ENCODE measurements at regions not wholly inside any gene's neighbourhood (a gene's known extent, or its start where the extent isn't known, plus 50 kb on each side); places are given as distances from the start of the nearest gene placed in this dataset.

DNA sequence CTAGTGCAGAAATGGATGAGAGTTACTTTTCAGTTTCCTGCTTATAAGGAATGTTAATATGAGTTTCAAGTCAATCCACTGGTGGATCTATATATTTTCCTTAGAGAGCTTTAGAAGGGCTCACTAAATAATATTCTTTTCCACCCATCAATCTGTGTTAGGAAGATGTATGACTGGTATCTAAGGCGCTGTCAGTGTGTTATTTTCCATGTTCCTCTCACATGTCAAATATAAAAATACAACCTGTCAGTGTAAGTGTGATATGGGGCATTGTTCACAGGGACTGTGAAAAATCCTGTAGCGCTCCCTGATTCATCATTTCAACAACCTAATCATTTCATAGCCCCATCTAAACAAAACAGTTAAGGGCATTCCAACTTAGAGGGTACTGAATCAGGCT lies 203.1 kb downstream of the TMEM26 start:
- TF ChIP-seq, protein P1, sequence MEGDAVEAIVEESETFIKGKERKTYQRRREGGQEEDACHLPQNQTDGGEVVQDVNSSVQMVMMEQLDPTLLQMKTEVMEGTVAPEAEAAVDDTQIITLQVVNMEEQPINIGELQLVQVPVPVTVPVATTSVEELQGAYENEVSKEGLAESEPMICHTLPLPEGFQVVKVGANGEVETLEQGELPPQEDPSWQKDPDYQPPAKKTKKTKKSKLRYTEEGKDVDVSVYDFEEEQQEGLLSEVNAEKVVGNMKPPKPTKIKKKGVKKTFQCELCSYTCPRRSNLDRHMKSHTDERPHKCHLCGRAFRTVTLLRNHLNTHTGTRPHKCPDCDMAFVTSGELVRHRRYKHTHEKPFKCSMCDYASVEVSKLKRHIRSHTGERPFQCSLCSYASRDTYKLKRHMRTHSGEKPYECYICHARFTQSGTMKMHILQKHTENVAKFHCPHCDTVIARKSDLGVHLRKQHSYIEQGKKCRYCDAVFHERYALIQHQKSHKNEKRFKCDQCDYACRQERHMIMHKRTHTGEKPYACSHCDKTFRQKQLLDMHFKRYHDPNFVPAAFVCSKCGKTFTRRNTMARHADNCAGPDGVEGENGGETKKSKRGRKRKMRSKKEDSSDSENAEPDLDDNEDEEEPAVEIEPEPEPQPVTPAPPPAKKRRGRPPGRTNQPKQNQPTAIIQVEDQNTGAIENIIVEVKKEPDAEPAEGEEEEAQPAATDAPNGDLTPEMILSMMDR (IDR thresholded peaks at IDR 0.05; ENCODE audit: unreplicated experiment): no peak
- H3K4me1 Mint-ChIP-seq (ENCODE audit: insufficient read depth, unreplicated experiment): no peaks in the 10 kb centered on the region
- POLR2A ChIA-PET: interaction anchor here (0.8 kb wide), 1 partner anchor 13 kb away, joined by 3 read pairs; no protein-coding TSS in a partner anchor
- peaks cover 6% of the 10 kb centered on the region for H3K36me3 Mint-ChIP-seq (ENCODE audit: insufficient read depth, unreplicated experiment)
- no peak overlapping the region for H3K27ac Mint-ChIP-seq (ENCODE audit: low read depth, unreplicated experiment)
- DNase-seq (ENCODE audit: unreplicated experiment): no peak
- CTCF ChIA-PET: no interaction called here
- intact Hi-C loops (cut with micrococcal nuclease): no loop called here
- BruUV-seq (replicated peaks): no TSS peak
- H3K9me3 Mint-ChIP-seq (ENCODE audit: unreplicated experiment): peaks cover 20% of the 10 kb centered on the region
- H3K27me3 Mint-ChIP-seq (ENCODE audit: insufficient read depth, unreplicated experiment): peaks cover 27% of the 10 kb centered on the region
- no peak overlapping the region for H3K4me3 Mint-ChIP-seq (ENCODE audit: unreplicated experiment)

DNA sequence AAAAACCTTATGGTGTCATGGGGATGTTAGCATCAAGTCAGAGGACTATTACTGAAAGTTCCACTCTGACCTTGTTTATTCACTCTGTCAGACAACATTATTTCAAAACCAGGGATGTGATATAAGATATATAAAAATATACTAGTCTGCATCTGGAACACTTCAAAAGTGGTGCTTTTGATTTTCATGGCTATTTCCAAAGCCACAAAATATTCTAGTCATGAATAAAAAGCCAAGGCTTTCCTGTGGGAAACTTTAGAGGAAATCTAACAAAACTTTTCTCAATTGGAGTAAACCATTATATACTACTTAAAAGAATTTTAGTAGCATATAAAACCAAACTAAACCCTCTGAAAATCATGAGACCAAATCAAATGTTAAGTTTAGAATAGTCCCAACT lies 205.2 kb downstream of the TMEM26 start:
- CTCF ChIA-PET: interaction anchor here (0.7 kb wide), 1 partner anchor 36 kb away, joined by 3 read pairs; no protein-coding TSS in a partner anchor
- Mint-ChIP-seq H3K9me3 (ENCODE audit: unreplicated experiment) (no peaks in the 10 kb centered on the region), H3K27ac (ENCODE audit: low read depth, unreplicated experiment) (no peak overlapping the region), H3K4me3 (ENCODE audit: unreplicated experiment) (no peak overlapping the region), H3K27me3 (ENCODE audit: insufficient read depth, unreplicated experiment) (peaks cover 20% of the 10 kb centered on the region), H3K36me3 (ENCODE audit: insufficient read depth, unreplicated experiment) (peaks cover 6% of the 10 kb centered on the region), H3K4me1 (ENCODE audit: insufficient read depth, unreplicated experiment) (no peaks in the 10 kb centered on the region)
- TF ChIP-seq, protein P1 (IDR thresholded peaks at IDR 0.05; ENCODE audit: unreplicated experiment): no peak
- DNase-seq (ENCODE audit: unreplicated experiment): no peak
- no TSS peak for BruUV-seq (replicated peaks)
- POLR2A ChIA-PET: no interaction called here
- intact Hi-C loops (cut with micrococcal nuclease): no loop called here

DNA sequence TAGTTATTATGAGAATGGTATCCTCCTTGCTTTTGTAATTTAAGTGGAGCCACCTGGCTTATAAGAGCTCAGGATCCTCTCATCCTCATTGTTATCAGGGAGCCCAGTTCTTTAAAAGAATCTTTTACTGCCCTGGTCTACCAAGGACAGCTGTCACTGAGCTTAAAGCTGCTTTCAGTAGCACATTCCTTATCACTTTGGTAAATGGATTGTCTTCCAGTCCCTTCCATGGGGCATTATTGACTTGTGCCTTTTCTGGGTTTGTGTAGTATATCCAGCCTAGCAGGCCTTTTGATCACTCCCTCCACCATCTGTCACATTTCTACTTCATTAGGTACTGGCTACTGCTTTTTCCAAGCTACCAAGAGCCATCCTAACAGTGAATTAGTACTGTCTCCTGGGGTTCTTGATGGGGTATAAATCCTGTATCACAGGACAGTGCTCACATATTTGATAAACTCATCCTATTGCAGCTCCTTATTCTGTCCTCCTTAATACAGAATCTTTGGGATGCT lies 208.9 kb downstream of the TMEM26 start:
- TF ChIP-seq, protein P1 (IDR thresholded peaks at IDR 0.05; ENCODE audit: unreplicated experiment): no peak
- H3K27me3 Mint-ChIP-seq (ENCODE audit: insufficient read depth, unreplicated experiment): peaks cover 20% of the 10 kb centered on the region
- peaks cover 6% of the 10 kb centered on the region for H3K36me3 Mint-ChIP-seq (ENCODE audit: insufficient read depth, unreplicated experiment)
- intact Hi-C loops (cut with micrococcal nuclease): no loop called here
- ChIA-PET CTCF (no interaction called here), POLR2A (interaction anchor here (0.7 kb wide), 1 partner anchor 414 kb away, joined by 3 read pairs; no protein-coding TSS in a partner anchor)
- H3K4me3 Mint-ChIP-seq (ENCODE audit: unreplicated experiment): no peak overlapping the region
- H3K4me1 Mint-ChIP-seq (ENCODE audit: insufficient read depth, unreplicated experiment): no peaks in the 10 kb centered on the region
- no TSS peak for BruUV-seq (replicated peaks)
- DNase-seq (ENCODE audit: unreplicated experiment): no peak
- H3K27ac Mint-ChIP-seq (ENCODE audit: low read depth, unreplicated experiment): no peak overlapping the region
- no peaks in the 10 kb centered on the region for H3K9me3 Mint-ChIP-seq (ENCODE audit: unreplicated experiment)

DNA sequence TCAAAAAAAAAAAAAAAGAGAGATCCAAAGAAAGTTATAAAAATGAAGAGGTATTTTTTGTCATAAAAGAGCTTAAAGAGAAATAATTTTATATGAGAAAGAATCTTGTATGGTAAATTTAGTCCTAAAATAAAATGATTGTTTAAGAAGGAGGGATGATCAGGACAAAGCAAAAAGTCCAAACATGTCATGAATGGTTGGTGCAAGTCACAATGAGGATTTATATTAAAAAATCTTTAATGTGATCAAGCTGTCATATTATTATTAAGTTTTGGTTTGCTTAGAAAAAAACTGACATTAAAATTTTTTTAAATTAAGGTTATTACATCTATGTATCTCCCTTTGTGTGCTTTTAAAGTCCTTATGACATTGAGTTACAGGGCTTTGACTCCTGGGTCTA lies 220.4 kb downstream of the TMEM26 start:
- intact Hi-C loops (cut with micrococcal nuclease): no loop called here
- CTCF ChIA-PET: interaction anchor here (0.6 to 0.7 kb wide), 2 partner anchors 36 to 1181 kb away, joined by 3 to 4 read pairs; no protein-coding TSS in a partner anchor
- H3K4me1 Mint-ChIP-seq (ENCODE audit: insufficient read depth, unreplicated experiment): no peaks in the 10 kb centered on the region
- no peaks in the 10 kb centered on the region for H3K27me3 Mint-ChIP-seq (ENCODE audit: insufficient read depth, unreplicated experiment)
- no peaks in the 10 kb centered on the region for H3K36me3 Mint-ChIP-seq (ENCODE audit: insufficient read depth, unreplicated experiment)
- H3K27ac Mint-ChIP-seq (ENCODE audit: low read depth, unreplicated experiment): no peak overlapping the region
- peaks cover 8% of the 10 kb centered on the region for H3K9me3 Mint-ChIP-seq (ENCODE audit: unreplicated experiment)
- TF ChIP-seq, protein P1 (IDR thresholded peaks at IDR 0.05; ENCODE audit: unreplicated experiment): no peak
- BruUV-seq (replicated peaks): no TSS peak
- H3K4me3 Mint-ChIP-seq (ENCODE audit: unreplicated experiment): no peak overlapping the region
- POLR2A ChIA-PET: no interaction called here
- no peak for DNase-seq (ENCODE audit: unreplicated experiment)
